DMS 273 (cell line): ENCODE measurements at regions not wholly inside any gene's neighbourhood (a gene's known extent, or its start where the extent isn't known, plus 50 kb on each side); places are given as distances from the start of the nearest gene placed in this dataset.
"Not testable (repeated sequence)": the region's sequence is repeated elsewhere in the genome, so short reads cannot be mapped to it uniquely, and the experiment has no call there.

ENCODE experiments used
- DNase-seq: peaks from one replicate; lab custom pipeline; 2025; ENCODE audit not compliant: unreplicated experiment; lab: John Stamatoyannopoulos, UW

- no peak for DNase-seq
Observed at GRCh38 chr6:10343320-10343719, 71.6 kb downstream of the TFAP2A start.

- no peak for DNase-seq
Observed at GRCh38 chr6:10341605-10342004, 73.3 kb downstream of the TFAP2A start.

GRCh38 chr6:10338151-10338550, 76.7 kb downstream of the TFAP2A start:
- DNase-seq = no peak

GRCh38 chr6:10337376-10337775, 77.5 kb downstream of the TFAP2A start:
- not testable (repeated sequence) for DNase-seq

- DNase-seq = no peak
Observed at GRCh38 chr6:10332111-10332510, 82.8 kb downstream of the TFAP2A start.

- DNase-seq = no peak
Observed at GRCh38 chr6:10331334-10331968, 83.4 kb downstream of the TFAP2A start.

GRCh38 chr6:10330515-10330914, 84.4 kb downstream of the TFAP2A start:
- no peak for DNase-seq

GRCh38 chr6:10323018-10323417, 91.9 kb downstream of the TFAP2A start:
- DNase-seq = no peak

GRCh38 chr6:10320291-10320690, 94.6 kb downstream of the TFAP2A start:
- no peak for DNase-seq

GRCh38 chr6:10316373-10316721, 98.5 kb downstream of the TFAP2A start:
- no peak for DNase-seq

- no peak for DNase-seq
Observed at GRCh38 chr6:10315658-10316372, 99.1 kb downstream of the TFAP2A start.

- no peak for DNase-seq
Observed at GRCh38 chr6:10315034-10315433, 99.8 kb downstream of the TFAP2A start.

GRCh38 chr6:10314163-10314955, 100.5 kb downstream of the TFAP2A start:
- DNase-seq = no peak

- DNase-seq = no peak
Observed at GRCh38 chr6:10313799-10314162, 101.1 kb downstream of the TFAP2A start.

- DNase-seq = no peak
Observed at GRCh38 chr6:10312445-10312844, 102.4 kb downstream of the TFAP2A start.

- DNase-seq = not testable (repeated sequence)
Observed at GRCh38 chr6:10311546-10312405, 103.1 kb downstream of the TFAP2A start.

- no peak for DNase-seq
Observed at GRCh38 chr6:10310826-10311225, 104.0 kb downstream of the TFAP2A start.

- no peak for DNase-seq
Observed at GRCh38 chr6:10310330-10310653, 104.6 kb downstream of the TFAP2A start.

GRCh38 chr6:10309457-10310329, 105.2 kb downstream of the TFAP2A start:
- no peak for DNase-seq

- no peak for DNase-seq
Observed at GRCh38 chr6:10307476-10307875, 107.4 kb downstream of the TFAP2A start.
